Tibial nerve (tissue), 4 donors: ENCODE measurements at regions not wholly inside any gene's neighbourhood (a gene's known extent, or its start where the extent isn't known, plus 50 kb on each side); places are given as distances from the start of the nearest gene placed in this dataset.

Experiments used
- EP300 ChIP-seq, 2 donors: sonication (generic); formaldehyde crosslinking; IDR thresholded peaks; one replicate each; pipeline ENCODE4 v1.6.1; 2017; ENCODE audit warnings: antibody characterized with exemption in 2 of 2, mild to moderate bottlenecking in 1 of 2
- POLR2A ChIP-seq, 2 donors: fragments of 450-650 bp; IDR thresholded peaks; one replicate each; pipeline ENCODE4 v1.6.1; 2017; ENCODE audit warnings: antibody characterized with exemption in 2 of 2, mild to moderate bottlenecking in 2 of 2, moderate library complexity in 2 of 2
- TF ChIP-seq, protein P1 (sequence below), 5 experiments: fragments of 200-600 bp in 3 of 5; fragments of 450-650 bp in 2 of 5; sonication (generic) in 3 of 5; IDR thresholded peaks; one replicate each; pipeline ENCODE4 v1.5.1; 2016 to 2019; ENCODE audit warnings: antibody characterized with exemption in 5 of 5, mild to moderate bottlenecking in 3 of 5, moderate library complexity in 2 of 5

DNA sequence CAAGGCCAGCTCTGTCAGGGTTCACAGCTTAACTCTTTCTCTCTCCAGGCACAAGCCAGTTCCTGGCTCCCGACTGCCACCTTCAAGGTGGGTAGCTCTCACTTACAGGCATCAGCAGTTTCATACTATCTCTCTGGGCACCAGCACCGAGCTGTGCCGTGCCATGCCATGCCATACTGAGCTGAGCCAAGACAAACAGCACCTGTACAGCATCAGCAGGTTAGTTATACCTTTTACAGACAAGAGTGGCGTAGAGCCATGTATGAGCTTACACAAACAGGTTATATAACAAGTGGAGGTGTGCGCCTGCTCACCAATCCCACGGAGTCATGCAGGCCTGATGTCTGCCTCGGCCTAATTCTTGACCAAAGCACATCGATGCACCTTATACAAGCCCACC lies 1098.7 kb downstream of the AACS start:
- TF ChIP-seq, protein P1, sequence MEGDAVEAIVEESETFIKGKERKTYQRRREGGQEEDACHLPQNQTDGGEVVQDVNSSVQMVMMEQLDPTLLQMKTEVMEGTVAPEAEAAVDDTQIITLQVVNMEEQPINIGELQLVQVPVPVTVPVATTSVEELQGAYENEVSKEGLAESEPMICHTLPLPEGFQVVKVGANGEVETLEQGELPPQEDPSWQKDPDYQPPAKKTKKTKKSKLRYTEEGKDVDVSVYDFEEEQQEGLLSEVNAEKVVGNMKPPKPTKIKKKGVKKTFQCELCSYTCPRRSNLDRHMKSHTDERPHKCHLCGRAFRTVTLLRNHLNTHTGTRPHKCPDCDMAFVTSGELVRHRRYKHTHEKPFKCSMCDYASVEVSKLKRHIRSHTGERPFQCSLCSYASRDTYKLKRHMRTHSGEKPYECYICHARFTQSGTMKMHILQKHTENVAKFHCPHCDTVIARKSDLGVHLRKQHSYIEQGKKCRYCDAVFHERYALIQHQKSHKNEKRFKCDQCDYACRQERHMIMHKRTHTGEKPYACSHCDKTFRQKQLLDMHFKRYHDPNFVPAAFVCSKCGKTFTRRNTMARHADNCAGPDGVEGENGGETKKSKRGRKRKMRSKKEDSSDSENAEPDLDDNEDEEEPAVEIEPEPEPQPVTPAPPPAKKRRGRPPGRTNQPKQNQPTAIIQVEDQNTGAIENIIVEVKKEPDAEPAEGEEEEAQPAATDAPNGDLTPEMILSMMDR (IDR thresholded peaks at IDR 0.05), result no peak
- TF ChIP-seq POLR2A (IDR thresholded peaks at IDR 0.05), result no peak
- TF ChIP-seq EP300 (IDR thresholded peaks at IDR 0.05), result no peak
